ENCODE measurements at regions not wholly inside any gene's neighbourhood (a gene's known extent, or its start where the extent isn't known, plus 50 kb on each side); places are given as distances from the start of the nearest gene placed in this dataset.
"Not testable (repeated sequence)": the region's sequence is repeated elsewhere in the genome, so short reads cannot be mapped to it uniquely, and the experiment has no call there.

GRCh38 chrX:40887476-40887875 is 152.1 kb upstream of the MED14 start:
- H3K27ac ChIP-seq (ENCODE audit: low read depth, low read length) = no peak overlapping the region

GRCh38 chrX:40891798-40892197 is 156.5 kb upstream of the MED14 start:
- Histone ChIP-seq H3K4me3 (ENCODE audit: low read length) (no peak overlapping the region), H3K4me1 (ENCODE audit: insufficient read depth, low read length) (no peaks in the 10 kb centered on the region), H3K9ac (ENCODE audit: low read depth, low read length) (no peak overlapping the region), H3K27me3 (ENCODE audit: insufficient read depth, low read length) (no peaks in the 10 kb centered on the region), H3K9me3 (ENCODE audit: insufficient read depth, low read depth, low read length) (peaks cover 7% of the 10 kb centered on the region), H3K27ac (ENCODE audit: low read depth, low read length) (no peak overlapping the region), H3K36me3 (ENCODE audit: insufficient read depth, low read length) (no peaks in the 10 kb centered on the region)

More at GRCh38 chrX:40887476-40887875, 152.1 kb upstream of the MED14 start:
- Histone ChIP-seq H3K27me3 (ENCODE audit: insufficient read depth, low read length) (no peaks in the 10 kb centered on the region), H3K9ac (ENCODE audit: low read depth, low read length) (no peak overlapping the region), H3K4me1 (ENCODE audit: insufficient read depth, low read length) (no peaks in the 10 kb centered on the region), H3K36me3 (ENCODE audit: insufficient read depth, low read length) (no peaks in the 10 kb centered on the region), H3K4me3 (ENCODE audit: low read length) (no peak overlapping the region), H3K9me3 (ENCODE audit: insufficient read depth, low read depth, low read length) (peaks cover 7% of the 10 kb centered on the region)
- WGBS = no CpG with 5 or more reads among the region's 1 CpG

- H3K9ac ChIP-seq (ENCODE audit: low read depth, low read length) = no peak overlapping the region
- H3K9me3 ChIP-seq (ENCODE audit: insufficient read depth, low read depth, low read length) = peaks cover 7% of the 10 kb centered on the region
- no peaks in the 10 kb centered on the region for H3K36me3 ChIP-seq (ENCODE audit: insufficient read depth, low read length)
- WGBS = 94% methylated on average over 3 of the region's 6 CpGs
- no peak overlapping the region for H3K4me3 ChIP-seq (ENCODE audit: low read length)
- H3K4me1 ChIP-seq (ENCODE audit: insufficient read depth, low read length) = no peaks in the 10 kb centered on the region
- H3K27me3 ChIP-seq (ENCODE audit: insufficient read depth, low read length) = no peaks in the 10 kb centered on the region
- H3K27ac ChIP-seq (ENCODE audit: low read depth, low read length) = no peak overlapping the region
These were observed 158.0 kb upstream of the MED14 start for GRCh38 chrX:40893251-40893910.

GRCh38 chrX:40895246-40895645 is 159.9 kb upstream of the MED14 start:
- no peak overlapping the region for H3K9ac ChIP-seq (ENCODE audit: low read depth, low read length)

GRCh38 chrX:40897718-40898270 is 162.5 kb upstream of the MED14 start:
- H3K36me3 ChIP-seq (ENCODE audit: insufficient read depth, low read length) = no peaks in the 10 kb centered on the region

More at GRCh38 chrX:40895246-40895645, 159.9 kb upstream of the MED14 start:
- H3K4me3 ChIP-seq (ENCODE audit: low read length) = no peak overlapping the region
- H3K4me1 ChIP-seq (ENCODE audit: insufficient read depth, low read length) = no peaks in the 10 kb centered on the region
- no peak overlapping the region for H3K27ac ChIP-seq (ENCODE audit: low read depth, low read length)
- H3K9me3 ChIP-seq (ENCODE audit: insufficient read depth, low read depth, low read length) = peaks cover 7% of the 10 kb centered on the region
- H3K27me3 ChIP-seq (ENCODE audit: insufficient read depth, low read length) = no peaks in the 10 kb centered on the region
- 87% methylated on average over 3 of the region's 3 CpGs for WGBS
- H3K36me3 ChIP-seq (ENCODE audit: insufficient read depth, low read length) = no peaks in the 10 kb centered on the region

GRCh38 chrX:40904739-40905138 is 169.4 kb upstream of the MED14 start:
- not testable (repeated sequence) for H3K27ac ChIP-seq (ENCODE audit: low read depth, low read length)

More at GRCh38 chrX:40897718-40898270, 162.5 kb upstream of the MED14 start:
- H3K9ac ChIP-seq (ENCODE audit: low read depth, low read length) = no peak overlapping the region
- WGBS = 91% methylated on average over 3 of the region's 3 CpGs
- H3K27ac ChIP-seq (ENCODE audit: low read depth, low read length) = no peak overlapping the region
- no peak overlapping the region for H3K4me3 ChIP-seq (ENCODE audit: low read length)
- no peaks in the 10 kb centered on the region for H3K27me3 ChIP-seq (ENCODE audit: insufficient read depth, low read length)
- no peaks in the 10 kb centered on the region for H3K4me1 ChIP-seq (ENCODE audit: insufficient read depth, low read length)
- H3K9me3 ChIP-seq (ENCODE audit: insufficient read depth, low read depth, low read length) = no peaks in the 10 kb centered on the region

GRCh38 chrX:40908026-40908425 is 172.7 kb upstream of the MED14 start:
- 97% methylated on average over 7 of the region's 7 CpGs for WGBS
- Histone ChIP-seq H3K4me3 (ENCODE audit: low read length) (no peak overlapping the region), H3K27ac (ENCODE audit: low read depth, low read length) (no peak overlapping the region), H3K36me3 (ENCODE audit: insufficient read depth, low read length) (no peaks in the 10 kb centered on the region), H3K9me3 (ENCODE audit: insufficient read depth, low read depth, low read length) (no peaks in the 10 kb centered on the region), H3K4me1 (ENCODE audit: insufficient read depth, low read length) (no peaks in the 10 kb centered on the region), H3K9ac (ENCODE audit: low read depth, low read length) (no peak overlapping the region), H3K27me3 (ENCODE audit: insufficient read depth, low read length) (no peaks in the 10 kb centered on the region)

More at GRCh38 chrX:40904739-40905138, 169.4 kb upstream of the MED14 start:
- not testable (repeated sequence) for H3K9me3 ChIP-seq (ENCODE audit: insufficient read depth, low read depth, low read length); H3K9ac ChIP-seq (ENCODE audit: low read depth, low read length); H3K27me3 ChIP-seq (ENCODE audit: insufficient read depth, low read length); H3K4me3 ChIP-seq (ENCODE audit: low read length); H3K4me1 ChIP-seq (ENCODE audit: insufficient read depth, low read length); H3K36me3 ChIP-seq (ENCODE audit: insufficient read depth, low read length)

GRCh38 chrX:40908857-40909475 is 173.6 kb upstream of the MED14 start:
- Histone ChIP-seq H3K36me3 (ENCODE audit: insufficient read depth, low read length) (no peaks in the 10 kb centered on the region), H3K9me3 (ENCODE audit: insufficient read depth, low read depth, low read length) (no peaks in the 10 kb centered on the region), H3K4me3 (ENCODE audit: low read length) (no peak overlapping the region), H3K27ac (ENCODE audit: low read depth, low read length) (no peak overlapping the region), H3K27me3 (ENCODE audit: insufficient read depth, low read length) (no peaks in the 10 kb centered on the region), H3K4me1 (ENCODE audit: insufficient read depth, low read length) (no peaks in the 10 kb centered on the region), H3K9ac (ENCODE audit: low read depth, low read length) (no peak overlapping the region)

GRCh38 chrX:40912166-40912565 is 173.1 kb upstream of the USP9X start:
- Histone ChIP-seq H3K36me3 (ENCODE audit: insufficient read depth, low read length) (no peaks in the 10 kb centered on the region), H3K27me3 (ENCODE audit: insufficient read depth, low read length) (no peaks in the 10 kb centered on the region), H3K9me3 (ENCODE audit: insufficient read depth, low read depth, low read length) (no peaks in the 10 kb centered on the region), H3K27ac (ENCODE audit: low read depth, low read length) (no peak overlapping the region), H3K4me1 (ENCODE audit: insufficient read depth, low read length) (no peaks in the 10 kb centered on the region), H3K4me3 (ENCODE audit: low read length) (no peak overlapping the region), H3K9ac (ENCODE audit: low read depth, low read length) (no peak overlapping the region)
- 76% methylated on average over 3 of the region's 4 CpGs for WGBS

GRCh38 chrX:40912576-40912975 is 172.7 kb upstream of the USP9X start:
- Histone ChIP-seq H3K27me3 (ENCODE audit: insufficient read depth, low read length) (no peaks in the 10 kb centered on the region), H3K4me1 (ENCODE audit: insufficient read depth, low read length) (no peaks in the 10 kb centered on the region), H3K9me3 (ENCODE audit: insufficient read depth, low read depth, low read length) (no peaks in the 10 kb centered on the region), H3K4me3 (ENCODE audit: low read length) (no peak overlapping the region), H3K9ac (ENCODE audit: low read depth, low read length) (no peak overlapping the region), H3K27ac (ENCODE audit: low read depth, low read length) (no peak overlapping the region), H3K36me3 (ENCODE audit: insufficient read depth, low read length) (no peaks in the 10 kb centered on the region)
- 87% methylated on average over 4 of the region's 4 CpGs for WGBS

GRCh38 chrX:40920351-40920750 is 164.9 kb upstream of the USP9X start:
- no peak overlapping the region for H3K27ac ChIP-seq (ENCODE audit: low read depth, low read length)
- WGBS = 97% methylated on average over 4 of the region's 4 CpGs

More at GRCh38 chrX:40920351-40920750, 164.9 kb upstream of the USP9X start:
- H3K27me3 ChIP-seq (ENCODE audit: insufficient read depth, low read length) = no peaks in the 10 kb centered on the region
- H3K4me3 ChIP-seq (ENCODE audit: low read length) = no peak overlapping the region
- peaks cover 4% of the 10 kb centered on the region; the same call in 1 of the 2 replicates for H3K4me1 ChIP-seq (ENCODE audit: insufficient read depth, low read length)
- H3K9ac ChIP-seq (ENCODE audit: low read depth, low read length) = no peak overlapping the region
- peaks cover 3% of the 10 kb centered on the region; the same call in 1 of the 2 replicates for H3K9me3 ChIP-seq (ENCODE audit: insufficient read depth, low read depth, low read length)
- H3K36me3 ChIP-seq (ENCODE audit: insufficient read depth, low read length) = no peaks in the 10 kb centered on the region
